HepG2 (cell line): ENCODE measurements at regions not wholly inside any gene's neighbourhood (a gene's known extent, or its start where the extent isn't known, plus 50 kb on each side); places are given as distances from the start of the nearest gene placed in this dataset.

Source experiments
- MXI1 ChIP-seq: IDR thresholded peaks from 3 replicates; pipeline ENCODE4 v1.6.1; 2012; ENCODE audit warnings: low read depth, low read length, inconsistent platforms, borderline replicate concordance
- POLR2AphosphoS5 ChIP-seq: IDR thresholded peaks from 2 replicates; pipeline ENCODE4 v1.6.1; 2012; ENCODE audit warnings: low read depth, low read length
- RFXANK ChIP-seq: IDR thresholded peaks from 2 replicates; pipeline ENCODE4 v1.6.1; 2016
- SETDB1 ChIP-seq: sonication (generic); formaldehyde crosslinking; IDR thresholded peaks from 2 replicates; pipeline ENCODE4 v1.5.1; 2020; ENCODE audit warnings: missing genetic modification reagents, mild to moderate bottlenecking, borderline replicate concordance
- ZNF746 ChIP-seq: sonication (generic); formaldehyde crosslinking; IDR thresholded peaks from 2 replicates; pipeline ENCODE4 v1.8.0; 2022; ENCODE audit warnings: mild to moderate bottlenecking, missing genetic modification reagents
- TF ChIP-seq, protein P1 (sequence below): sonication (generic); formaldehyde crosslinking; IDR thresholded peaks from 2 replicates; pipeline ENCODE4 v1.5.0; 2020; ENCODE audit warnings: mild to moderate bottlenecking, missing genetic modification reagents, moderate library complexity

DNA sequence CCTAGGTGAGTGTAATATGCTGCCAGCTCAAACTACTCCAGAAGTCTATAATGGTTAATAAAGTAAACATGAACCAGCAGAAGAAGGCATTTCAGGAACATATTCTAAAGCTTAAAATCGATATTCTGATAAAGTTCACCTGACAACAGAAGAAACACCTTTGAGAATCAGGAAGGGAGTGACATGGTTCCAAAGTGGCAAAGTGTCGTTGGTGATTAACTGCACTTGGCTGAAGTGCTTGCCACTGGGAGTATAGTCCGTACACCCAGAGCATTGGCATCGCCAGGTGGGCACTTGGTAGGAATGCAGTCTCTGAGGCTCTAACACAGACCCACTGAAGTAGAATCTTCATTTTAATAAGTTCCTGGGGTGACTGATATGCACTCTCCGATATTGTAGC, 76.0 kb upstream of the H2AZ1 start:
- no peak for TF ChIP-seq MXI1
- no peak for TF ChIP-seq SETDB1 (CRISPR knock-in tag)
- TF ChIP-seq, protein P1, sequence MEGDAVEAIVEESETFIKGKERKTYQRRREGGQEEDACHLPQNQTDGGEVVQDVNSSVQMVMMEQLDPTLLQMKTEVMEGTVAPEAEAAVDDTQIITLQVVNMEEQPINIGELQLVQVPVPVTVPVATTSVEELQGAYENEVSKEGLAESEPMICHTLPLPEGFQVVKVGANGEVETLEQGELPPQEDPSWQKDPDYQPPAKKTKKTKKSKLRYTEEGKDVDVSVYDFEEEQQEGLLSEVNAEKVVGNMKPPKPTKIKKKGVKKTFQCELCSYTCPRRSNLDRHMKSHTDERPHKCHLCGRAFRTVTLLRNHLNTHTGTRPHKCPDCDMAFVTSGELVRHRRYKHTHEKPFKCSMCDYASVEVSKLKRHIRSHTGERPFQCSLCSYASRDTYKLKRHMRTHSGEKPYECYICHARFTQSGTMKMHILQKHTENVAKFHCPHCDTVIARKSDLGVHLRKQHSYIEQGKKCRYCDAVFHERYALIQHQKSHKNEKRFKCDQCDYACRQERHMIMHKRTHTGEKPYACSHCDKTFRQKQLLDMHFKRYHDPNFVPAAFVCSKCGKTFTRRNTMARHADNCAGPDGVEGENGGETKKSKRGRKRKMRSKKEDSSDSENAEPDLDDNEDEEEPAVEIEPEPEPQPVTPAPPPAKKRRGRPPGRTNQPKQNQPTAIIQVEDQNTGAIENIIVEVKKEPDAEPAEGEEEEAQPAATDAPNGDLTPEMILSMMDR: no peak
- TF ChIP-seq ZNF746 (CRISPR knock-in tag): no peak
- TF ChIP-seq RFXANK (CRISPR knock-in tag): no peak
- no peak for TF ChIP-seq POLR2AphosphoS5
